ENCODE measurements at regions not wholly inside any gene's neighbourhood (a gene's known extent, or its start where the extent isn't known, plus 50 kb on each side); places are given as distances from the start of the nearest gene placed in this dataset.

DNA sequence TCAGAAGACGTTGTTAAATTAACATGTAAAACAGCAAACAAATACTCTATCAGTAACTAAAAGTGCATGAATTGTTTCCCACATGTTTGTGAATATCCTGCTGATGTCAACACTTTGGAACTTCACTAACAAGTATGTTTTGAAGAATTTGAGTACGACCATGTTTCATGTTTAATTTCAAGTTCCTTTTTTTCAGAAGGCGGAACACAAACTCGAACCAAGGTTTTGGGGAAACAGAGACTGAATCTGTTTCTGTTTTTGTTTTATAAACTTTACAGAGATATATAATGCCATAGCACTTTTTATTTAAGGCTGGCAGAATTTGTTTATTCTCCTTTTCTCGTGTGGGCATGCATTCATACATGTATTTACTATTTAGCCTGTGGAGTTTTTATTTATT is 509.3 kb upstream of the CITED2 start:
- TF ChIP-seq, protein P1, sequence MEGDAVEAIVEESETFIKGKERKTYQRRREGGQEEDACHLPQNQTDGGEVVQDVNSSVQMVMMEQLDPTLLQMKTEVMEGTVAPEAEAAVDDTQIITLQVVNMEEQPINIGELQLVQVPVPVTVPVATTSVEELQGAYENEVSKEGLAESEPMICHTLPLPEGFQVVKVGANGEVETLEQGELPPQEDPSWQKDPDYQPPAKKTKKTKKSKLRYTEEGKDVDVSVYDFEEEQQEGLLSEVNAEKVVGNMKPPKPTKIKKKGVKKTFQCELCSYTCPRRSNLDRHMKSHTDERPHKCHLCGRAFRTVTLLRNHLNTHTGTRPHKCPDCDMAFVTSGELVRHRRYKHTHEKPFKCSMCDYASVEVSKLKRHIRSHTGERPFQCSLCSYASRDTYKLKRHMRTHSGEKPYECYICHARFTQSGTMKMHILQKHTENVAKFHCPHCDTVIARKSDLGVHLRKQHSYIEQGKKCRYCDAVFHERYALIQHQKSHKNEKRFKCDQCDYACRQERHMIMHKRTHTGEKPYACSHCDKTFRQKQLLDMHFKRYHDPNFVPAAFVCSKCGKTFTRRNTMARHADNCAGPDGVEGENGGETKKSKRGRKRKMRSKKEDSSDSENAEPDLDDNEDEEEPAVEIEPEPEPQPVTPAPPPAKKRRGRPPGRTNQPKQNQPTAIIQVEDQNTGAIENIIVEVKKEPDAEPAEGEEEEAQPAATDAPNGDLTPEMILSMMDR (IDR thresholded peaks at IDR 0.05; ENCODE audit: insufficient read depth, low read length, poor library complexity, severe bottlenecking): no peak
- TF ChIP-seq EZH2phosphoT487 (conservative IDR thresholded peaks at IDR 0.05; ENCODE audit: low read length): no peak
